GM12878 (cell line): ENCODE measurements at regions not wholly inside any gene's neighbourhood (a gene's known extent, or its start where the extent isn't known, plus 50 kb on each side); places are given as distances from the start of the nearest gene placed in this dataset.

Experiments
- ATAC-seq: fragments of 200-7000 bp; cut with Tn5 transposase; 3 replicates; pipeline ENCODE4 v1.9.1; 2020; ENCODE audit warnings: mild to moderate bottlenecking, moderate library complexity
- BruUV-seq: library from RNA; stranded (reverse); fragments of 400-500 nt; replicated peaks from 2 replicates; lab custom pipeline; 2021; lab: Mats Ljungman, UMichigan
- CTCF ChIA-PET: fragments of 300-600 bp; sonication (Branson Sonifier 250); formaldehyde crosslinking; extraction: SDS; loops from one replicate; lab custom pipeline; 2021; ENCODE audit warnings: inconsistent platforms; lab: Yijun Ruan, JAX
- POLR2A ChIA-PET: fragments of 350-600 bp; formaldehyde crosslinking; extraction: SDS; loops from one replicate; lab custom pipeline; 2021; ENCODE audit warnings: inconsistent platforms; lab: Charles Lee
- RAD21 ChIA-PET: fragments of 300-600 bp; sonication (Branson Sonifier 250); formaldehyde crosslinking; loops from one replicate; lab custom pipeline; 2023; ENCODE audit warnings: antibody characterized with exemption; ENCODE audit not compliant: unreplicated experiment; lab: Charles Lee
- SMC1A ChIA-PET: fragments of 300-600 bp; sonication (Branson Sonifier 250); formaldehyde crosslinking; loops from one replicate; lab custom pipeline; 2023; ENCODE audit not compliant: unreplicated experiment, uncharacterized antibody; lab: Charles Lee
- DNase-seq: peaks from one replicate; pipeline ENCODE4 v3.0.0-alpha.2; 2011; ENCODE audit warnings: low read depth, low spot score
- FAIRE-seq: peaks from 3 replicates; lab custom pipeline; 2011; peaks lifted over from hg19 to GRCh38; lab: Jason Lieb, UNC
- H2AFZ ChIP-seq: 2 replicates; pipeline ENCODE4 v1.6.0; 2011; ENCODE audit warnings: low read depth, low read length, control low read depth; ENCODE audit not compliant: control insufficient read depth
- H3K27ac ChIP-seq: 2 replicates; pipeline ENCODE4 v1.5.1; 2011; ENCODE audit warnings: control low read depth; ENCODE audit not compliant: control insufficient read depth, insufficient read depth
- H3K27me3 ChIP-seq, 2 experiments: replicated peaks in 1 of 2; 2 replicates each; pipeline versions ENCODE4 v1.6.0 to v1.6.1; 2011; ENCODE audit warnings: low read length in 1 of 2; ENCODE audit not compliant: control insufficient read depth in 2 of 2, insufficient read depth in 2 of 2
- H3K36me3 ChIP-seq, 2 experiments: 2 replicates each; pipeline ENCODE4 v1.5.1; 2011; ENCODE audit warnings: low read length in 1 of 2; ENCODE audit not compliant: control insufficient read depth in 2 of 2, insufficient read depth in 2 of 2
- H3K4me1 ChIP-seq: 2 replicates; pipeline ENCODE4 v1.6.1; 2011; ENCODE audit warnings: mild to moderate bottlenecking, low read length, moderate library complexity, mixed read lengths; ENCODE audit not compliant: control insufficient read depth, insufficient read depth
- H3K4me2 ChIP-seq: 2 replicates; pipeline ENCODE4 v1.6.0; 2011; ENCODE audit warnings: control low read depth; ENCODE audit not compliant: control insufficient read depth, insufficient read depth
- H3K4me3 ChIP-seq: fragments of 200-600 bp; sonication (generic); 2 replicates; pipeline ENCODE4 v1.5.1; 2016
- H3K79me2 ChIP-seq: 2 replicates; pipeline ENCODE4 v1.6.0; 2011; ENCODE audit warnings: low read length; ENCODE audit not compliant: control insufficient read depth, insufficient read depth
- H3K9ac ChIP-seq: 2 replicates; pipeline ENCODE4 v1.8.0; 2011; ENCODE audit warnings: low read length, control low read depth, mixed read lengths; ENCODE audit not compliant: control insufficient read depth, insufficient read depth
- H3K9me3 ChIP-seq: replicated peaks from 3 replicates; pipeline ENCODE4 v1.5.1; 2011; ENCODE audit warnings: mild to moderate bottlenecking, low read length; ENCODE audit not compliant: control insufficient read depth, insufficient read depth
- H4K20me1 ChIP-seq: 2 replicates; pipeline ENCODE4 v1.6.0; 2011; ENCODE audit not compliant: control insufficient read depth, insufficient read depth
- CEBPB ChIP-seq, 2 experiments: fragments of 150-350 bp in 1 of 2; IDR thresholded peaks; 2 replicates each; pipeline ENCODE4 v1.6.1; 2012 to 2014; ENCODE audit warnings: low read depth in 2 of 2, low read length in 2 of 2, borderline replicate concordance in 1 of 2, inconsistent platforms in 1 of 2
- CHD4 ChIP-seq: fragments of 200-600 bp; sonication (generic); IDR thresholded peaks from 2 replicates; pipeline ENCODE4 v1.6.1; 2016; ENCODE audit warnings: mild to moderate bottlenecking
- HCFC1 ChIP-seq: fragments of 150-350 bp; IDR thresholded peaks from 2 replicates; pipeline ENCODE4 v1.6.1; 2014; ENCODE audit warnings: low read length
- HDGF ChIP-seq: fragments of 450-650 bp; IDR thresholded peaks from 2 replicates; pipeline ENCODE4 v1.6.1; 2016; ENCODE audit warnings: antibody characterized with exemption
- NFXL1 ChIP-seq: fragments of 450-650 bp; IDR thresholded peaks from 2 replicates; pipeline ENCODE4 v1.6.1; 2017; ENCODE audit warnings: antibody characterized with exemption, mild to moderate bottlenecking, borderline replicate concordance
- SIX5 ChIP-seq: IDR thresholded peaks from 2 replicates; pipeline ENCODE4 v1.6.1; 2011; ENCODE audit warnings: mild to moderate bottlenecking, low read depth, low read length, moderate library complexity; ENCODE audit not compliant: severe bottlenecking
- SRF ChIP-seq, 2 experiments: IDR thresholded peaks; 2 replicates each; pipeline ENCODE4 v1.6.1; 2011; ENCODE audit warnings: low read depth in 2 of 2, low read length in 2 of 2, mild to moderate bottlenecking in 1 of 2, moderate library complexity in 1 of 2
- STAT3 ChIP-seq: IDR thresholded peaks from 2 replicates; pipeline ENCODE4 v1.6.1; 2011; ENCODE audit warnings: low read depth, low read length, improper control_type of control experiment
- WGBS: methylation state at CpG from one replicate; pipeline ENCODE4 v1.1.6; 2016; ENCODE audit warnings: low lambda C conversion rate; ENCODE audit not compliant: insufficient replicate concordance, insufficient coverage; ENCODE audit errors: missing lambda C conversion rate; 5-methylcytosine and 5-hydroxymethylcytosine counted together
- in situ Hi-C: fragments of 300-500 bp; cut with MboI; formaldehyde crosslinking; loops from 9 replicates; pipeline ENCODE4 v1.14.3; 2018; ENCODE audit warnings: mixed read lengths
- intact Hi-C: fragments of 100-400 bp; cut with micrococcal nuclease; formaldehyde crosslinking; loops from one replicate; pipeline ENCODE4 v1.14.2; 2022; ENCODE audit not compliant: unreplicated experiment
- TF ChIP-seq, protein P1 (sequence below): IDR thresholded peaks from 2 replicates; pipeline ENCODE4 v1.6.1; 2011; ENCODE audit warnings: low read depth, low read length, improper control_type of control experiment, borderline replicate concordance
- TF ChIP-seq, protein P2 (sequence below): fragments of 450-650 bp; IDR thresholded peaks from 2 replicates; pipeline ENCODE4 v1.6.1; 2016; ENCODE audit warnings: mild to moderate bottlenecking
- TF ChIP-seq, protein P3 (sequence below): fragments of 450-650 bp; IDR thresholded peaks from 2 replicates; pipeline ENCODE4 v1.6.1; 2017; ENCODE audit warnings: mild to moderate bottlenecking, low read depth, inconsistent platforms; ENCODE audit not compliant: poor library complexity, severe bottlenecking
- TF ChIP-seq, protein P4 (sequence below): fragments of 450-650 bp; conservative IDR thresholded peaks from 2 replicates; pipeline ENCODE4 v1.6.1; 2017; ENCODE audit warnings: mild to moderate bottlenecking, moderate library complexity

DNA sequence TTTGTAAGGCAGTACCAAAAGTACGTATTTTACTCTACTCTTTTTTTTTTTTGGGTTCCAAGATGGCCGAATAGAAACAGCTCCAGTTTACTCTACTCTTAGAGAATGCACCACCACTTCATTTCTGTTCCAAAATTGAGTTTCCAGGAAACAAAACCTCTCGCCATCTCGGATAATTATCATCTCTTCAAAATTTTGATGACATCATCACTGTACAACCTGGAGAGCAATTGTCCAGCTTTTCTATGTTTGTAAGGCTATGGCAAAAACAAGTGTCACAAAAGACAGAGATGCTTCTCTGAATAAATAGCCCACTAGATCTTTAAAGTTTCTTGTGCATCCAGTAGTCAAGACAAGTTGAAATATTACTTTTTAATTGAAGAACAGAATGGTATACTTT lies 1631.9 kb upstream of the CDH6 start (continued):
- TF ChIP-seq, protein P1, sequence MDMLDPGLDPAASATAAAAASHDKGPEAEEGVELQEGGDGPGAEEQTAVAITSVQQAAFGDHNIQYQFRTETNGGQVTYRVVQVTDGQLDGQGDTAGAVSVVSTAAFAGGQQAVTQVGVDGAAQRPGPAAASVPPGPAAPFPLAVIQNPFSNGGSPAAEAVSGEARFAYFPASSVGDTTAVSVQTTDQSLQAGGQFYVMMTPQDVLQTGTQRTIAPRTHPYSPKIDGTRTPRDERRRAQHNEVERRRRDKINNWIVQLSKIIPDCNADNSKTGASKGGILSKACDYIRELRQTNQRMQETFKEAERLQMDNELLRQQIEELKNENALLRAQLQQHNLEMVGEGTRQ: no peak
- TF ChIP-seq CHD4: no peak

DNA sequence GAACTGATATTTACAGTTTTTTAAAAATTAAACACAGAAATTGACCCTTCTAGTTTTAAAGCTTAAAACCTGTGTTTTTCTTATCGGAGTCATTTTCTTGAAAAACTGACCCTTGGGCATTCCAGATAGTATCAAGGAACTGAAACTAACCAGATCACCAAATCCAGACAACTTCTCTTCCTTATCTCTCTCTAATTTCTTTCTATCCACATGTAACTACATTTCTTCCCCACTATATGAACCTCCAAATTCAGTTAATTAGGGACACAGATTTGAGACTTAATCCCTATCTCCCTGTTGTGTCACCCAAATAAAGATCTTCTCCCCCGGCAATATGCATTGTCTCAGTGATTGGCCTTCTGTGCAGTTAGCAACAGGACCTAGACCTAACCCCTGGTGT lies 1643.0 kb upstream of the CDH6 start:
- no TSS peak for BruUV-seq
- RAD21 ChIA-PET: no interaction called here
- SMC1A ChIA-PET: no interaction called here
- in situ Hi-C loops (no loop called here), intact Hi-C loops (no loop called here)
- CTCF ChIA-PET: no interaction called here
- WGBS: 37% methylated on average over 2 of the region's 2 CpGs
- H2AFZ ChIP-seq: no peak overlapping the region
- no peaks in the 10 kb centered on the region for H3K36me3 ChIP-seq
- no peak overlapping the region for H3K4me2 ChIP-seq
- TF ChIP-seq, protein P2, sequence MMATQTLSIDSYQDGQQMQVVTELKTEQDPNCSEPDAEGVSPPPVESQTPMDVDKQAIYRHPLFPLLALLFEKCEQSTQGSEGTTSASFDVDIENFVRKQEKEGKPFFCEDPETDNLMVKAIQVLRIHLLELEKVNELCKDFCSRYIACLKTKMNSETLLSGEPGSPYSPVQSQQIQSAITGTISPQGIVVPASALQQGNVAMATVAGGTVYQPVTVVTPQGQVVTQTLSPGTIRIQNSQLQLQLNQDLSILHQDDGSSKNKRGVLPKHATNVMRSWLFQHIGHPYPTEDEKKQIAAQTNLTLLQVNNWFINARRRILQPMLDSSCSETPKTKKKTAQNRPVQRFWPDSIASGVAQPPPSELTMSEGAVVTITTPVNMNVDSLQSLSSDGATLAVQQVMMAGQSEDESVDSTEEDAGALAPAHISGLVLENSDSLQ: no peak
- TF ChIP-seq SIX5 (no peak), SRF (IDR thresholded peaks at IDR 0.05; ENCODE audit: low read depth in 2 of 2, low read length in 2 of 2) (no peak), CEBPB (IDR thresholded peaks at IDR 0.05; ENCODE audit: borderline replicate concordance in 1 of 2, low read depth in 2 of 2, low read length in 2 of 2) (no peak), STAT3 (no peak), CHD4 (no peak), HDGF (no peak), HCFC1 (no peak), NFXL1 (no peak)
- TF ChIP-seq, protein P3, sequence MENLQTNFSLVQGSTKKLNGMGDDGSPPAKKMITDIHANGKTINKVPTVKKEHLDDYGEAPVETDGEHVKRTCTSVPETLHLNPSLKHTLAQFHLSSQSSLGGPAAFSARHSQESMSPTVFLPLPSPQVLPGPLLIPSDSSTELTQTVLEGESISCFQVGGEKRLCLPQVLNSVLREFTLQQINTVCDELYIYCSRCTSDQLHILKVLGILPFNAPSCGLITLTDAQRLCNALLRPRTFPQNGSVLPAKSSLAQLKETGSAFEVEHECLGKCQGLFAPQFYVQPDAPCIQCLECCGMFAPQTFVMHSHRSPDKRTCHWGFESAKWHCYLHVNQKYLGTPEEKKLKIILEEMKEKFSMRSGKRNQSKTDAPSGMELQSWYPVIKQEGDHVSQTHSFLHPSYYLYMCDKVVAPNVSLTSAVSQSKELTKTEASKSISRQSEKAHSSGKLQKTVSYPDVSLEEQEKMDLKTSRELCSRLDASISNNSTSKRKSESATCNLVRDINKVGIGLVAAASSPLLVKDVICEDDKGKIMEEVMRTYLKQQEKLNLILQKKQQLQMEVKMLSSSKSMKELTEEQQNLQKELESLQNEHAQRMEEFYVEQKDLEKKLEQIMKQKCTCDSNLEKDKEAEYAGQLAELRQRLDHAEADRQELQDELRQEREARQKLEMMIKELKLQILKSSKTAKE: no peak
- TF ChIP-seq, protein P4, sequence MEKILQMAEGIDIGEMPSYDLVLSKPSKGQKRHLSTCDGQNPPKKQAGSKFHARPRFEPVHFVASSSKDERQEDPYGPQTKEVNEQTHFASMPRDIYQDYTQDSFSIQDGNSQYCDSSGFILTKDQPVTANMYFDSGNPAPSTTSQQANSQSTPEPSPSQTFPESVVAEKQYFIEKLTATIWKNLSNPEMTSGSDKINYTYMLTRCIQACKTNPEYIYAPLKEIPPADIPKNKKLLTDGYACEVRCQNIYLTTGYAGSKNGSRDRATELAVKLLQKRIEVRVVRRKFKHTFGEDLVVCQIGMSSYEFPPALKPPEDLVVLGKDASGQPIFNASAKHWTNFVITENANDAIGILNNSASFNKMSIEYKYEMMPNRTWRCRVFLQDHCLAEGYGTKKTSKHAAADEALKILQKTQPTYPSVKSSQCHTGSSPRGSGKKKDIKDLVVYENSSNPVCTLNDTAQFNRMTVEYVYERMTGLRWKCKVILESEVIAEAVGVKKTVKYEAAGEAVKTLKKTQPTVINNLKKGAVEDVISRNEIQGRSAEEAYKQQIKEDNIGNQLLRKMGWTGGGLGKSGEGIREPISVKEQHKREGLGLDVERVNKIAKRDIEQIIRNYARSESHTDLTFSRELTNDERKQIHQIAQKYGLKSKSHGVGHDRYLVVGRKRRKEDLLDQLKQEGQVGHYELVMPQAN: no peak
- no peak overlapping the region for H3K9ac ChIP-seq
- ATAC-seq: no peak
- POLR2A ChIA-PET: no interaction called here
- H3K4me1 ChIP-seq: no peaks in the 10 kb centered on the region
- no peak overlapping the region for H3K27ac ChIP-seq
- no peaks in the 10 kb centered on the region for H3K27me3 ChIP-seq
- no peak for DNase-seq
- H4K20me1 ChIP-seq: no peaks in the 10 kb centered on the region
- no peak for FAIRE-seq
- H3K4me3 ChIP-seq: no peak overlapping the region
- no peaks in the 10 kb centered on the region for H3K9me3 ChIP-seq
- H3K79me2 ChIP-seq: no peaks in the 10 kb centered on the region
